M059J (cell line): ENCODE measurements at regions not wholly inside any gene's neighbourhood (a gene's known extent, or its start where the extent isn't known, plus 50 kb on each side); places are given as distances from the start of the nearest gene placed in this dataset.
"Not testable (repeated sequence)": the region's sequence is repeated elsewhere in the genome, so short reads cannot be mapped to it uniquely, and the experiment has no call there.

Experiments
- DNase-seq: peaks from one replicate; pipeline ENCODE4 v3.0.0-alpha.2; 2012; ENCODE audit warnings: low read depth

DNA sequence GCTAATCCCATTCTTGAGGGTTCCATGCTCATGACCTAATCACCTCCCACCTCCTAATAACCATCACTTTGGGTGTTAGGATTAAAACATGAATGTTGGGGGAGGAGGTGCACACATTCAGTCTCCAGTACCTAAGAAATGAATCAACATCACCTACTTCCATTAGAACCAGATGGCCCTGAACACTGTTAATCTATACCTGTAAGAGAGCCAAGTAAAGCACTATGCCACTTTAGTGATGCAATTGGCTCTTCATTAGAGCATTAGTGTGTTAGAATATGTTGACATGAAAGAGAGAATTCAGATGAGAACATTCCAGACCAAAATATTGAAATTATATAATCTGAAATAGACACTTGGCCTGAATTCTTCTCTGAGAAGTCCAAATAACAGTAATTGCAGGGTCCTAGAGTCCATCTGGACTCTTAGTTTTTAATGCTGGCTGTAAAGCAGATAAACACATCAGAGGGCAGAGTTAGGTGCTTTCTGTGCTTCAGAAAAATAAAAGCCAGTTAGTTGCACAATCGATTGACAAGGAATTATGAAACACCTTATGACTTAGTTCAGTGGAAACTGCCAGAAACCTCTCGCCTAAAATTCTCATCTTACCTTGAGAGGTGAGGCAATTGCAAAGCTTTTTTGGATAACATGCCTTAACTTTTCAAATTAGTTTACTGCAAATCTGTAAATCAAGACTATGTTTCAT lies 923.7 kb downstream of the SLC4A3 start:
- no peak for DNase-seq

DNA sequence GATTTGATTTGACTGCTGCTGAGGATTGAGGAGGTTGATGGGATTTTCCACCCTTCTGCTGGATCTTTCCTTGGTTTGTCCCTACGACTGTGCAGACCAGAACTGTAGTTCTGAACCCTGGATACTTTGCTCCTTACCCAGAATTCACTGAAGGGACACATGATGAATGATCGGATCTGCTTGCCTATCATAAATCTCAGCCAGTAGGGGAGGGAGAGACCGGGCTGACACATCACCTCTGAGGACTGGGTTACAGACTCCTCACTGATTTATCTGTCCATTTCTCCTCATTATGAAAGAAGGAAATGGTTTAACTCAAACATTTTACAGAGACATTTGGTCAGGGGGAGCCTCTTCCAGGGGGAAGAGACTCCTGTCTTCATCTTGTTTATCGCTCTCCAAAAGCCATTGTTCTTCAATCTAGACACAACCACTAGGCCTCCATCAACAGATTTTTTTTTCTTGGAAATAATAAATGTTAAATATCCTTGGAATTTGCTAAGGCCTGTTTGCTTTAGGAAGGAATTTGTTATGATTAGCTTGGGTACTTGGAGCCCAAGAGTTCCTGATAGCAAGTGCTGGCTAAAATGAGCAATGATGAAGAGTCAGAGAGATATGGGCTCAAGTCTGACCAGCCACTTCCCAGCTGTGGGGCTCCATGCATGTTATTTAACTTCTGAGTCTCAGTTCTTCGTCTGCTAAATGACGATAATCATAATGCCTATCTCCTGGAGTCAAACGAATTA lies 925.5 kb downstream of the SLC4A3 start:
- no peak for DNase-seq

DNA sequence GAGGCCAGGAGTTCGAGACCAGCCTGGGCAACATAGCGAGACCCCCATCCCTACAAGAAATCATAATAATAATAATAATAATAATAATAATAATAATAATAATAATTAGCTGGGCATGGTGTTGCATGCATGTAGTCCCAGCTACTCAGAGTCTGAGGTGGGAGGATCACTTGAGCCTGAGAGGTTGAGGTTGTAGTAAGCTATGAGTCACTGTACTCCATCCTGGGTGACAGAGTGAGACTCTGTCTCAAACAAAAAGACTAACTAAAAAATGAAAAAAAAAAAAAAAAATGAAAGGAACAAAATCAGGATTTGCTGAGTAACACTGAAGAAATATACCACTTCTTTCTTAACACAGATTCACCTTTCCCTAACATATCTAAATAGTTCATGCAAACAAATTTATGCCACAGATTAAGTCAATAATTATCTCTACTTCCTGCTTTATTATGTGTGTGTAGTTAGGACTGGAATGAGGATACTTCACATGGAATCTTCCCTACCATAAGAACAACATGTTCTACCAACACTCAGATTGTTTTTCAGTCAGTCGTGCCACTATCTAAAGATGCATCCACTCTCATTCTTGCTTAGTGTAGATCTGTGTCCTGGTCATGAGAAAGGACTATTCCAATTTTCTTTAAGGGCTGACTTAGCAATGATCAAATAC lies 928.7 kb downstream of the SLC4A3 start:
- peak; percentile 73 for DNase-seq

DNA sequence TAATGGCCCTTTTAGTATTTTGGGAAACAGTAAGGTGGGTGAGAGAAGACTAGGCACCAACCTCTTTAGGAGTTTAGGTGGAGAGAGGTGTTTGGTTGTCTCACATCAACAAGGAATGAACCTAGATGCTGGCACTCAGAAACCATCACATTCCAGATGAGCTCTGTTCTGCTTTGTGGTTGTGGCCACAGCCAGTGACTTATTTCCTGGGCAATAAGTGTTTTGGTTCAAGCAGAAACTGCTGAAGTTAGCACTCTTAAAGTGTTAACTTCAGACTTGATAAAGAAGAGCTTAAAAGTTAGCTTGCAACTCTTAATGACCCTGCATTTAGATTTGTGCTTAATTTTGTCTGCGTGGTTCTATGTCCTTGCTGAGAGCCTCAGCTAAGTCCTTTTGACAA lies 929.2 kb downstream of the SLC4A3 start:
- DNase-seq = peak; percentile 87

DNA sequence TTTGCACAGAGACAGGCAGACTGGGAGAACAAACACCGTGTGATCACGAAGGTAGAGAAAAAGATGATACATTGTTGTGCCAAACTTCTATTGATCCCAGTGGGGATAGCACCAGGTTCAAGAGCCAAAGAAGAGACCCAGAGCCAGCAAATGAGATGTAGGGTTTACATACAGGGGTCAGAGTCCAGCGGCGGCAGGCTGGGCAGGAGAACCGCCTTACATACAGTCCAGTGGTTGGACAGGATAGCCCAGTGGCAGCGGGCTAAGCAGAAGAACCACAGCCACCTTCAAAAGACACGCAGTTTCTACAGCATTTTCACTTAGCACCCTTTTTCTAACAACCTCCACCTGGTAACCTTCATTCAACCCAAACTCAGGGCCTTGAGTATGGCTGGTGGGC lies 932.8 kb downstream of the SLC4A3 start:
- DNase-seq = no peak

- DNase-seq = no peak
Observed at GRCh38 chr2:220562375-220563140, 935.1 kb downstream of the SLC4A3 start.

DNA sequence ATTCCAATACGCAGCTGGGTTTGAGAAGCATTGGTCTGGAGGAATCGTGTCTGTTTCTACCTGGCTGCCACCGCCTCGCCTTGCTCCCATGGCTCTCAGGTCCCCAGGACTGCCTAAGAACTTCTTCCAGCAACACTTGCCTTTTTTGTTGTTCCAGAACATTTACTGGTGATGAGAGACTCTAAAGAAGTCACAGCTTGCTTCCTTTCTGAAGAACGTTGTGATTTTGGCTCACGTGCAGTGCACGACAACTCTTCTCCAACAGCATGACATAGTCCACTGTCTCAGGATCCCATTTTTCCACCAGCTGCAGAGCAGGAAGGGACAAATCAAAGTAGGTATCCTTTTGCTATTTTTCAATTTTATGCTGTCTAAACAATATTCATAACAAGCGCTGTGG lies 940.9 kb downstream of the SLC4A3 start:
- DNase-seq = no peak

GRCh38 chr2:220569112-220569897 lies 941.9 kb downstream of the SLC4A3 start:
- DNase-seq = no peak

DNA sequence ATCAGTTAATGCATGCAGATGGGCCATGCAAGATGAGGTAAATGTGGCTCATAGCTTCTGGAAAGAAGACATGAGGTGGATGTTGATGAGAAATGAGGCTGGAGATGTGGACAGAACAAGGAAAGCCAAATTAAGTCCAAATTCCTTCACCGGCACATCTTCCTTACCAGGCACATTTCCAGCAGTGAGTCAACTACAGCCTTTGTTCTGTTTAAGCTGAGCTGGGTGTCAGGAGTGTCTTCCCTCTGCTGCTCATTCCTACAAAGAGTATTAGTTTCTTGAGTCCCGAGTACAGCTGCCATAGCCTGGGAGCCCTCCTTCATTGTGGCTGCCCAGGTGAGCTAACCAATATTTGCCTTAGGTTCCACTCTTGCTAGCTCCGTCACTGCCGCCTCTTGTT lies 945.0 kb downstream of the SLC4A3 start:
- DNase-seq = peak; percentile 32

GRCh38 chr2:220574038-220574437 lies 946.6 kb downstream of the SLC4A3 start:
- no peak for DNase-seq

- peak; percentile 80 for DNase-seq
Observed at GRCh38 chr2:220575963-220576362, 948.5 kb downstream of the SLC4A3 start.

DNA sequence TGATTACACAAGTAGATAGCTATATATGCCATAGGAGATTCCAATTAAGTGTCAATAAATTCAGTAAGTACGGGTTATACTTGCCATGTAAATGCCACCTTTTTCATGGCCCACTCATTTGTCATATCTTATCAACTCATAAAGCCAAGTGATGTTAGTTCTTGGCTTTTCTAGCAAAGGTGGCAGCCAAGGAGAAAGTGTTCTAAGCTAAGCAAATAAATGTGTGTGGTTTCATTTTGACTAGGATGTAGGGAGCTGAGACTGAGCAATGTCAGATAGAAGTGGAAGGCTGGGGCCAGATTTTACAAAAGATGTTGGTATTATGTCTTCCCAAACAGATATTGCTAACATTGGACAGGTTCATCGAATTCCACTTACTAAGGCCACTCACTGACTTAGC lies 952.0 kb downstream of the SLC4A3 start:
- DNase-seq = no peak

GRCh38 chr2:220580113-220580512 lies 952.7 kb downstream of the SLC4A3 start:
- no peak for DNase-seq

GRCh38 chr2:220583725-220584124 lies 956.3 kb downstream of the SLC4A3 start:
- DNase-seq = peak; percentile 16

DNA sequence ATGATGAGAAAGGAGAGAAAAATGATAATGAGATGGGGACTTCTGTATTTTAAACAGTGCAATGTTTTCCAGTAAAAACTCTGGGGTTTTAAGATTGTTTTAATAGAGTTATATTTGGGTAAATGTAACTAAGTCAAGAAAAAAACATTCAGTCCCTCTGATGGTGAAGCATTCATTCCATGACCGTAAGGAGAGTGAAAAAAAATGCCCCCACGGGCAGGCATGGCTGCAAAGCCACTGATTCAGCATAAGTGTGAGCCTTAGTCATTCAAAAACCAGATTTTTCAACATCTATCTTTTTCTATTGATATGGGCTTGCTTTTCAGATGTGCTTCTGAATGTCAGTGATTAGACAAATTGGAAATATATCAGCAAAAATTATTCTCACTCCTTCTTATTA lies 957.8 kb downstream of the SLC4A3 start:
- no peak for DNase-seq

- DNase-seq = no peak
Observed at GRCh38 chr2:220586980-220587530, 959.6 kb downstream of the SLC4A3 start.

- DNase-seq = no peak
Observed at GRCh38 chr2:220588148-220588547, 960.7 kb downstream of the SLC4A3 start.

DNA sequence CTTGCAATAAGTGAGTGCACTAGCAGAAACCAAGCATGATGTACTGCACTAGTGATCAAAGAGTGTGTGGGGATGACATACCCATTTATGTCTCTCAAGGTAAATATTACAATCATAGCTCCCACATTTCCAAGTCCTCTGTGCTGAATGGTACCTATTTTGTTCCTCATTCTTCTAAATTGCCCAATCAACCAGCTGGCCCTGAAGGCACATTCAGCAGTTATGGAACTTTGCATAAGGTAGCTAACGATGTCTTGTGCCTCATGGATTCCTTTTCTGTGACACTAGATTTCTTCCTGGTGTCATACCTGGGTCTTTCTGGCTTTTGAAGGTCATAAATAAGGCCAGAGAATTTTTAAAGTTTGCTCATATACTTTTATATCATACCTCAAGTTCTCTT lies 963.0 kb downstream of the SLC4A3 start:
- DNase-seq = no peak

DNA sequence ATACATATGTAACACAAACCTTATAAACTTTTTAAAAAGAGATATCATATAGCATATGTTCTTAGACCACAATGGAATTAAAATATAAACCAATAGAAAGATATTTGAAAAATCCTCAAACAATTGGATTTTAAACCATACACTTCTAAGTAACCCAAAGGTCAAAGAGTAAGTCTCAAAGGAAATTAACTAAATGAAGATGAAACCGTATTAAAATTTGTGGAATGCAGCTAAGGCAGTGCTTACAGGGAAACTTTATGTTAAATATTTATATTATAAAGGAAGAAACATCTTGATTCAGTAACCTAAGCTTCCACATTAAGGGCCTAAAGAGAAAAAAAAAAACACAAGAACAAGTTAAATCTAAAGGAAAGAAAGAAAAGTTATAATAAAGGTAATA lies 966.1 kb downstream of the SLC4A3 start:
- DNase-seq = no peak

DNA sequence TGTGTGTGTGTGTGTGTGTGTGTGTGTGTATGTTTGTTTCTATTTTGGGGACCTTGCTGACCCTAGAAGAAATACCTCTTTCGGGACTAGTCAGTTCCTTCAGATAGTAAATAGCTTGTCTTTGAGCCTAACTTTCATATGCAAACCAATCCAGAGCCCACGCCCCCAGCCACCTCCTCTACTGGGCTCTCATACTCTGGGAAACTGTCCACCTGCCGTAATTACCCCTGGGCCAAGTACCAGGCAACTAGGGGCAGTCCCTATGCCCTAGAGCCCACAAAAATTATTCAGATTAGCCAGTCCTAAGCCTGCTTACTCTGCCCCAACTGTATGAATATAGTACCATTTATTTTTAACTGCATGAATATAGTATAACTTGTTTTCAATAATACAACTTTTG lies 970.4 kb downstream of the EPHA4 start:
- no peak for DNase-seq

DNA sequence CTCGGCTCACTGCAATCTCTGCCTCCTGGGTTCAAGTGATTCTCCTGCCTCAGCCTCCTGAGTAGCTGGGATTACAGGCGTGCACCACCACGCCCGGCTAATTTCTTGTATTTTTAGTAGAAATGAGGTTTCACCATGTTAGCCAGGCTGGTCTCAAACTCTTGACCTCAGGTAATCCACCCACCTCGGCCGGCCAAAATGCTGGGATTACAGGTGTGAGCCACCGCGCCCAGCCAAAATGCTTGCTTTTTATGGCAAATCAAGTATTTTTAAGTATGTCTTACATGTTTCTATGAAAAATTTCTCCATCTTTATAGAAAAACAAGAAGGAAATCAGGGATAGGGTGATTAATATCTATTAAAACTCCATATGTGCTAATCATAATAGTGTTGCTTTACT lies 959.1 kb downstream of the EPHA4 start:
- not testable (repeated sequence) for DNase-seq
